ENCODE measurements at regions not wholly inside any gene's neighbourhood (a gene's known extent, or its start where the extent isn't known, plus 50 kb on each side); places are given as distances from the start of the nearest gene placed in this dataset.

DNA sequence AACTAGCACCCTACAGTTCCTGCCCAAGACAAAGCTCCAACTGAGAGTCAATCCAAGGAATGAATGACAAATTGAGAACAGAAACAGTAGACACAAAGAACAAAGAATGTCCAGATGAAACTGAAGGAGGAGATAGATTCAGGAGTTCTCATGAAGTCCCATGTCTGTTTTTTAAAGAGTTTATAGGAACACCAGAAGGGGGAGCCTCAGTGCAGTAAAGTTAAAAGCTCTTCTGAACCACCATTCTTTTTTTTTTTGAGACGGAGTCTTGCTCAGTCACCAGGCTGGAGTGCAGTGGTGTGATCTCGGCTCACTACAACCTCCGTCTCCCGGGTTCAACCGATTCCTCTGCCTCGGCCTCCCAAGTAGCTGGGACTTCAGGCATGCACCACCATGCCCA lies 323.6 kb downstream of the MRPL39 start:
- TF ChIP-seq POLR2A (IDR thresholded peaks at IDR 0.05; ENCODE audit: low read depth, low read length) (no peak), POU2F2 (IDR thresholded peaks at IDR 0.05; ENCODE audit: low read depth, low read length) (no peak), TAF1 (IDR thresholded peaks at IDR 0.05; ENCODE audit: low read depth, low read length) (no peak), POLR2AphosphoS5 (IDR thresholded peaks at IDR 0.05; ENCODE audit: low read depth, low read length) (no peak), SPI1 (IDR thresholded peaks at IDR 0.05; ENCODE audit: low read depth, low read length) (no peak), PAX5 (IDR thresholded peaks at IDR 0.05; ENCODE audit: insufficient read depth, low read length, severe bottlenecking) (no peak)
